GM18511 (cell line): ENCODE measurements at regions not wholly inside any gene's neighbourhood (a gene's known extent, or its start where the extent isn't known, plus 50 kb on each side); places are given as distances from the start of the nearest gene placed in this dataset.
"Not testable (repeated sequence)": the region's sequence is repeated elsewhere in the genome, so short reads cannot be mapped to it uniquely, and the experiment has no call there.

ENCODE experiments used
- ATAC-seq: cut with Tn5 transposase; IDR thresholded peaks from one replicate; pipeline ENCODE4 v1.9.1; 2021; ENCODE audit warnings: mild to moderate bottlenecking, moderate library complexity; ENCODE audit not compliant: unreplicated experiment

- not testable (repeated sequence) for ATAC-seq
Measured at GRCh38 chr2:16415861-16416260, 249.8 kb downstream of the CYRIA start.

- no peak for ATAC-seq
Measured at GRCh38 chr2:16413947-16414346, 251.7 kb downstream of the CYRIA start.

- ATAC-seq: no peak
Measured at GRCh38 chr2:16413285-16413684, 252.3 kb downstream of the CYRIA start.

- no peak for ATAC-seq
Measured at GRCh38 chr2:16412321-16413030, 253.2 kb downstream of the CYRIA start.

- no peak for ATAC-seq
Measured at GRCh38 chr2:16411788-16412187, 253.8 kb downstream of the CYRIA start.

- ATAC-seq: no peak
Measured at GRCh38 chr2:16409849-16410248, 255.8 kb downstream of the CYRIA start.

- no peak for ATAC-seq
Measured at GRCh38 chr2:16409006-16409390, 256.6 kb downstream of the CYRIA start.

- no peak for ATAC-seq
Measured at GRCh38 chr2:16408331-16409005, 257.2 kb downstream of the CYRIA start.

- no peak for ATAC-seq
Measured at GRCh38 chr2:16407358-16407757, 258.3 kb downstream of the CYRIA start.

- no peak for ATAC-seq
Measured at GRCh38 chr2:16406496-16407289, 258.9 kb downstream of the CYRIA start.

- no peak for ATAC-seq
Measured at GRCh38 chr2:16405551-16405950, 260.1 kb downstream of the CYRIA start.

GRCh38 chr2:16404551-16405300 lies 260.9 kb downstream of the CYRIA start:
- ATAC-seq: no peak

- no peak for ATAC-seq
Measured at GRCh38 chr2:16404146-16404545, 261.5 kb downstream of the CYRIA start.

- no peak for ATAC-seq
Measured at GRCh38 chr2:16402891-16403290, 262.7 kb downstream of the CYRIA start.

- no peak for ATAC-seq
Measured at GRCh38 chr2:16401761-16402300, 263.8 kb downstream of the CYRIA start.

- ATAC-seq: no peak
Measured at GRCh38 chr2:16400127-16400623, 265.5 kb downstream of the CYRIA start.

GRCh38 chr2:16398486-16399043 lies 267.1 kb downstream of the CYRIA start:
- no peak for ATAC-seq

GRCh38 chr2:16397681-16398475 lies 267.8 kb downstream of the CYRIA start:
- no peak for ATAC-seq

GRCh38 chr2:16396986-16397385 lies 268.6 kb downstream of the CYRIA start:
- no peak for ATAC-seq
